Stimulated activated memory B cell treated with anti-CD40 and anti-IgM and Interleukin-4, amounts not matched to agents 10 μg/mL and 1 μg/mL and 100 μg/mL, for 72 hours (primary cell): ENCODE measurements at regions not wholly inside any gene's neighbourhood (a gene's known extent, or its start where the extent isn't known, plus 50 kb on each side); places are given as distances from the start of the nearest gene placed in this dataset.

Experiments used
- ATAC-seq: fragments of 150-1000 bp; cut with Tn5 transposase; 2 replicates; pipeline ENCODE4 v1.10.0; 2021
- H3K27ac Mint-ChIP-seq: one replicate; pipeline ENCODE4 v1.8.0; 2022; ENCODE audit warnings: mild to moderate bottlenecking, mixed read lengths
- H3K27me3 Mint-ChIP-seq: one replicate; pipeline ENCODE4 v1.8.0; 2022; ENCODE audit warnings: mixed read lengths
- H3K36me3 Mint-ChIP-seq: one replicate; pipeline ENCODE4 v1.8.0; 2022; ENCODE audit warnings: mixed read lengths
- H3K4me1 Mint-ChIP-seq: one replicate; pipeline ENCODE4 v1.8.0; 2022; ENCODE audit warnings: mixed read lengths
- H3K4me3 Mint-ChIP-seq: one replicate; pipeline ENCODE4 v1.8.0; 2022; ENCODE audit warnings: mild to moderate bottlenecking, moderate library complexity, mixed read lengths
- H3K9me3 Mint-ChIP-seq: one replicate; pipeline ENCODE4 v1.8.0; 2022; ENCODE audit warnings: mixed read lengths

GRCh38 chr6:44712353-44713111 is 325.0 kb downstream of the CDC5L start:
- Mint-ChIP-seq H3K36me3 (no peaks in the 10 kb centered on the region), H3K9me3 (peaks cover 4% of the 10 kb centered on the region), H3K4me3 (no peak overlapping the region), H3K4me1 (no peaks in the 10 kb centered on the region), H3K27me3 (peaks cover 9% of the 10 kb centered on the region), H3K27ac (no peak overlapping the region)
- ATAC-seq: no peak

GRCh38 chr6:44715188-44715587 is 327.7 kb downstream of the CDC5L start:
- no peak overlapping the region for H3K27ac Mint-ChIP-seq
- no peak overlapping the region for H3K4me3 Mint-ChIP-seq
- no peaks in the 10 kb centered on the region for H3K9me3 Mint-ChIP-seq
- H3K36me3 Mint-ChIP-seq: no peaks in the 10 kb centered on the region
- peaks cover 9% of the 10 kb centered on the region for H3K27me3 Mint-ChIP-seq
- no peaks in the 10 kb centered on the region for H3K4me1 Mint-ChIP-seq
- no peak for ATAC-seq

GRCh38 chr6:44715925-44716324 is 328.4 kb downstream of the CDC5L start:
- Mint-ChIP-seq H3K36me3 (no peaks in the 10 kb centered on the region), H3K4me3 (no peak overlapping the region)

GRCh38 chr6:44717431-44717830 is 329.9 kb downstream of the CDC5L start:
- peaks cover 9% of the 10 kb centered on the region for H3K27me3 Mint-ChIP-seq
- no peaks in the 10 kb centered on the region for H3K36me3 Mint-ChIP-seq
- H3K9me3 Mint-ChIP-seq: no peaks in the 10 kb centered on the region
- H3K27ac Mint-ChIP-seq: no peak overlapping the region
- H3K4me1 Mint-ChIP-seq: no peaks in the 10 kb centered on the region
- no peak for ATAC-seq
- no peak overlapping the region for H3K4me3 Mint-ChIP-seq

More at GRCh38 chr6:44715925-44716324, 328.4 kb downstream of the CDC5L start:
- ATAC-seq: no peak
- no peaks in the 10 kb centered on the region for H3K9me3 Mint-ChIP-seq
- H3K4me1 Mint-ChIP-seq: no peaks in the 10 kb centered on the region
- peaks cover 9% of the 10 kb centered on the region for H3K27me3 Mint-ChIP-seq
- H3K27ac Mint-ChIP-seq: no peak overlapping the region

GRCh38 chr6:44721954-44722578 is 334.6 kb downstream of the CDC5L start:
- H3K4me1 Mint-ChIP-seq: no peaks in the 10 kb centered on the region
- H3K36me3 Mint-ChIP-seq: no peaks in the 10 kb centered on the region
- peaks cover 15% of the 10 kb centered on the region for H3K27me3 Mint-ChIP-seq
- no peaks in the 10 kb centered on the region for H3K9me3 Mint-ChIP-seq
- no peak for ATAC-seq
- no peak overlapping the region for H3K4me3 Mint-ChIP-seq
- H3K27ac Mint-ChIP-seq: no peak overlapping the region

- H3K27me3 Mint-ChIP-seq: peaks cover 15% of the 10 kb centered on the region
- no peaks in the 10 kb centered on the region for H3K4me1 Mint-ChIP-seq
- H3K4me3 Mint-ChIP-seq: no peak overlapping the region
- no peak overlapping the region for H3K27ac Mint-ChIP-seq
- no peak for ATAC-seq
- H3K36me3 Mint-ChIP-seq: no peaks in the 10 kb centered on the region
- H3K9me3 Mint-ChIP-seq: no peaks in the 10 kb centered on the region
Observed at GRCh38 chr6:44722736-44723135, 335.2 kb downstream of the CDC5L start.

GRCh38 chr6:44723439-44724197 is 336.1 kb downstream of the CDC5L start:
- no peak for ATAC-seq
- Mint-ChIP-seq H3K27me3 (peaks cover 15% of the 10 kb centered on the region), H3K27ac (no peak overlapping the region)

DNA sequence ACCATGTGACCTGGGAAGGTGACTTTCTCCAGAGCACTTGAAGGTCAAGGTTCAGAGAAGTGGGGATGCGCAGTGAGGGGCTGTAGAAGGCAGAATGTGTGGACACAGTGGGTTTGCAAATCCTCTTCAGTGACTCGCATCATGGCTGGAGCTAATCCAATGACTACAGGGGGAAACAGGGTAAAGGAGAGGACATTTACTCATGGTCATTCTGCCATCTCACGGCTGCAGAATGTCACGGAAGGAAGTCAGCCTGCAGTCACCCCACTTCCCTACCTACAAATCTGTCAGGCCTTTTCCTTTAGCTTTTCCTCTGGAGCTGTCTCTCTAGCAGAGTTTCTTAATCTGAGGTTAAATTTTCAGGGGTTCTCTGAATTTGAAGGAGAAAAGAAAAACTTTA is 337.6 kb downstream of the CDC5L start:
- H3K9me3 Mint-ChIP-seq: no peaks in the 10 kb centered on the region
- no peak overlapping the region for H3K27ac Mint-ChIP-seq
- H3K27me3 Mint-ChIP-seq: peaks cover 15% of the 10 kb centered on the region
- H3K4me1 Mint-ChIP-seq: no peaks in the 10 kb centered on the region
- H3K36me3 Mint-ChIP-seq: no peaks in the 10 kb centered on the region
- ATAC-seq: no peak
- H3K4me3 Mint-ChIP-seq: no peak overlapping the region

More at GRCh38 chr6:44723439-44724197, 336.1 kb downstream of the CDC5L start:
- Mint-ChIP-seq H3K4me3 (no peak overlapping the region), H3K4me1 (no peaks in the 10 kb centered on the region), H3K9me3 (no peaks in the 10 kb centered on the region), H3K36me3 (no peaks in the 10 kb centered on the region)

GRCh38 chr6:44727651-44728630 is 340.4 kb downstream of the CDC5L start:
- no peaks in the 10 kb centered on the region for H3K9me3 Mint-ChIP-seq
- no peaks in the 10 kb centered on the region for H3K36me3 Mint-ChIP-seq
- H3K27me3 Mint-ChIP-seq: peaks cover 15% of the 10 kb centered on the region
- H3K4me1 Mint-ChIP-seq: no peaks in the 10 kb centered on the region
- H3K4me3 Mint-ChIP-seq: no peak overlapping the region
- H3K27ac Mint-ChIP-seq: no peak overlapping the region
- ATAC-seq: no peak

- H3K4me1 Mint-ChIP-seq: peaks cover 8% of the 10 kb centered on the region
- H3K4me3 Mint-ChIP-seq: no peak overlapping the region
- peaks cover 8% of the 10 kb centered on the region for H3K27me3 Mint-ChIP-seq
- no peaks in the 10 kb centered on the region for H3K9me3 Mint-ChIP-seq
- ATAC-seq: no peak
- no peak overlapping the region for H3K27ac Mint-ChIP-seq
- H3K36me3 Mint-ChIP-seq: no peaks in the 10 kb centered on the region
Observed at GRCh38 chr6:44730771-44731391, 343.4 kb downstream of the CDC5L start.

GRCh38 chr6:44731485-44732095 is 344.1 kb downstream of the CDC5L start:
- H3K27ac Mint-ChIP-seq: no peak overlapping the region
- ATAC-seq: no peak
- peaks cover under 1% of the 10 kb centered on the region for H3K27me3 Mint-ChIP-seq
- H3K4me1 Mint-ChIP-seq: peaks cover 11% of the 10 kb centered on the region
- no peaks in the 10 kb centered on the region for H3K9me3 Mint-ChIP-seq
- no peak overlapping the region for H3K4me3 Mint-ChIP-seq
- H3K36me3 Mint-ChIP-seq: no peaks in the 10 kb centered on the region

DNA sequence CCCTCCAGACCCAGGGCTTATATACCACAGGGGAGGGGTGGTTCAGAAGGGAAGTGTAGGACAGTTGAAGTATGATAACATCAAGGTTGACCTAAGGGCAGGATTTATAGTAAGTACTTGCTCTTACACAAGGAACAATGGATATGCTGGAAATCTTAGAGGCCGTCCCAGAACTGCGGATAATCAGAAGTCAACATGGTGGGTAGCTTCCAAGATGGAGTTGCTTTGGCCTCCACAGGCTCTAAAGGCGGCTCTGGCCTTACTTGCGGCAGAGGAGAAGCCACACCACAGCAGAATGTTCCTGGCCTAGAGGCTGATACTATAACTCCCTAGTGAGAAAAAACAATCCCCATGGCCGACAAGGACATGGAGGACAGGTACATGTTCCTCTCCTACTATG is 344.7 kb downstream of the CDC5L start:
- H3K27ac Mint-ChIP-seq: no peak overlapping the region
- no peaks in the 10 kb centered on the region for H3K9me3 Mint-ChIP-seq
- H3K4me3 Mint-ChIP-seq: no peak overlapping the region
- no peaks in the 10 kb centered on the region for H3K36me3 Mint-ChIP-seq
- H3K27me3 Mint-ChIP-seq: no peaks in the 10 kb centered on the region
- peaks cover 11% of the 10 kb centered on the region for H3K4me1 Mint-ChIP-seq
- ATAC-seq: no peak

DNA sequence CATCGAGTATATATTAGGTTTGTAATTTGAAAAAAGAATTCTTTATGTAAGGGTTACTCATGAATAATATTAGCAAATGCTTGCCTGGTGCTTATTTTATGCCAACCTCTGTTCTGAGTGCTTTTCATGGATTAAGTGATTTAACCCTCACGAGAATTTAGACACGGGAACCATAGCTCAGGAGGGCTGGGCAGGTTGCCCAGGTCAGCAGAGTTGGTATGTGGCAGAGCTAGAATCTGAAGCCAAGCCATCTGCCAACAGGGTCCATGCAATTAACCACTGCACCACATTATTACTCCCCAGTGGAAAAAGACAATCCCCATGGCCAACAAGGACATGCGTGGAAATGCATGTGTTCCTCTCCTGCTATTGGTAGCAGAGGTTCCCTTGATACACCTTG is 345.6 kb downstream of the CDC5L start:
- no peaks in the 10 kb centered on the region for H3K9me3 Mint-ChIP-seq
- no peaks in the 10 kb centered on the region for H3K36me3 Mint-ChIP-seq
- H3K27me3 Mint-ChIP-seq: no peaks in the 10 kb centered on the region
- H3K4me1 Mint-ChIP-seq: peaks cover 19% of the 10 kb centered on the region
- no peak overlapping the region for H3K27ac Mint-ChIP-seq
- no peak for ATAC-seq
- no peak overlapping the region for H3K4me3 Mint-ChIP-seq

DNA sequence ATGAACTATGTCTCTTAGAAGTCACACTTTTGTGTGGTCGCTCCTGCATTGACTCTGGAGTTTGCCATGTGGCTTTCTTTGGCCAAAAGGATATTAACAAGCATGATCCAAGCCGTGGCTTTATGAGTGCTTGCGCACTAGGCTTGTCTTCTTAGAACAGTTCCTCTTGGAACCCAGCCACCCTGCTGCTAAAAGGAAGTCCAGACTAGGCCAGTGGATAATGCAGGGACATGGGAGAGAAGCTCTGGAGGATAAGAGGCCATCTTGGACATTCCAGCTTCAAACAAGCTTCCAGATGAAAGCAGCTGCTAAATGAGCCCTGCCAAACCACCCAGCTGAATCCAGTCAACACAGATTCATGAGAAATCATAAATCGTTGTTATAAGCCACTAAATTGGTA is 346.4 kb downstream of the CDC5L start:
- Mint-ChIP-seq H3K9me3 (no peaks in the 10 kb centered on the region), H3K27ac (no peak overlapping the region), H3K4me3 (no peak overlapping the region), H3K27me3 (no peaks in the 10 kb centered on the region), H3K4me1 (peaks cover 26% of the 10 kb centered on the region), H3K36me3 (no peaks in the 10 kb centered on the region)
- ATAC-seq: no peak
